NCI-H2171 treated with DMSO at 0.1 percent for 48 hours (cell line): ENCODE measurements at regions not wholly inside any gene's neighbourhood (a gene's known extent, or its start where the extent isn't known, plus 50 kb on each side); places are given as distances from the start of the nearest gene placed in this dataset.

Source experiments
- DNase-seq: peaks from one replicate; lab custom pipeline; 2025; lab: John Stamatoyannopoulos, UW

DNA sequence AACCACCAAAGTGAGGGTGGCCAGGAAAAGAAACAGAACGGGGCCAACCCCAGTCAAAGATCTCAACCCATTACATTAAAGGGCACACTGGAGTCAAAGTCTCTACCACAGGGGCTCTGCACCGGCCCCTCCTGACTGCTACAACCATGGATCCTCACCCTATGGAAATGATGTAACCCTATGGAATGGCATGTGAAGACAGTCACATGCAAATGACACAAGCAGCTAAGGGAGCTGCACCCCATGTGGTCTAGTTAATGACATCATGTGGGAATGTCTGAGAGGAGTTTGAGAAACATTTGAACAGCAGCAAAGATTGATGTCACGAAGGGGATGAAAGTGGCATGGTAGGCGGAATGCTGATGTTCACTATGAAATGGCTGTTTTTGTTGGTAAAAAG lies 298.2 kb upstream of the SLCO3A1 start:
- DNase-seq, result no peak

DNA sequence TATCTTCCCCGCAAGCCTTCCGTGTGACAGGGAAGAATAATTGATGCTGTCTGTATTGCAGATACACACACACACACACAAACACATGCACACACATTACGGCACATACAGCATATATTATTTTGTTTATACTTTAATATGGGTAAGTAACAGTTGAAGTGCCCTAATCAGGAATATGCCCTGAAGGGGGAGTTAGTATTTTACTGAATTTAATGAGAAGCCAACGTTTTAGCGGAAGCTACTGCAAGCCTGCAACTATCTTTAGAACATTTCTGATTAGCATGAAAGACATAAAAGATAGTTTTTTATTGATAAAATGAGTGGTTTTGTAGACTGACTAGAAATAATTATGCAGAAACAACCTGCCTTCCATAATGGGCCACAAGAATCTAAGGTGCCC lies 296.6 kb upstream of the SLCO3A1 start:
- no peak for DNase-seq

DNA sequence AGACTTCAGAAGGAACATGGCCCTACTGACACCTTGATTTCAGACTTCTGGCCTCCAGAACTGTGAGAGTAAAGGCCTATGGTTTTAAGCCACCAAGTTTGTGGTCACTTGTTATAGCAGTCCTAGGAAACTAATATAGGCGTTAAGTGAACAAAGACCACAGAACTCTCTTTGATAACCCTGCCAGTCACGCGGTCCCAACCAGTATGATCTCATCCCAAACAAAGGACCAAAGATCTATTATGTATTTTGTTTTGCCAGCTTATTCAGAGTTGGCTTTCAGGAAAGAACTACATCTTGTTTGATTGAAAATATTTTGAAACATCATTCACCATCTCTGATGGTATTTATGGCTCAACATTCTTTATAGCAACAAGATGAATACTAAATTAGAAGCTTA lies 294.4 kb upstream of the SLCO3A1 start:
- no peak for DNase-seq

- DNase-seq, result no peak
These were observed 292.0 kb upstream of the SLCO3A1 start for GRCh38 chr15:91561371-91562100.

GRCh38 chr15:91562698-91563097 lies 290.8 kb upstream of the SLCO3A1 start:
- no peak for DNase-seq

GRCh38 chr15:91564631-91565030 lies 288.9 kb upstream of the SLCO3A1 start:
- no peak for DNase-seq

- no peak for DNase-seq
These were observed 287.4 kb upstream of the SLCO3A1 start for GRCh38 chr15:91566141-91566540.

- DNase-seq, result no peak
These were observed 285.5 kb upstream of the SLCO3A1 start for GRCh38 chr15:91568036-91568435.

DNA sequence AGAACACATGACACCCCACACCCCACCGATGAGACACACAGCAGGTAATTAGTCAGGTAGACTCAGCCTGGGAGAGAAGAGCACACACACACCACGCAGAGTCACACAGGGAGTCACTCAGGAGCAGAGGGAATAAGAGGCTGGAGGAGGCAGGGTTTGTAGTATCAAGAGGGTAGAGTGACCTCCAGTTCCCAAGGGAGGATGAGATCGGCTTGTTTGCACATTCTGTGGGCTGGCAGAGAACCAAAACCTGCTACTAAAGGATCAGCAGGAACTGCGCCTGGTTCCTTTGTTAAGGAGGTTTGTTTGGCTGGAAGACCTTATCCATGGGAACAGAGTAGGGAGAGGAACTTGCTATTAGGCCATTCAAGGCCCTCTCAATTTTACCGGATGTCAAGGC lies 281.4 kb upstream of the SLCO3A1 start:
- DNase-seq, result peak; percentile 99

- no peak for DNase-seq
These were observed 277.4 kb upstream of the SLCO3A1 start for GRCh38 chr15:91576096-91576495.

GRCh38 chr15:91578511-91578910 lies 275.0 kb upstream of the SLCO3A1 start:
- no peak for DNase-seq

- DNase-seq, result no peak
These were observed 268.6 kb upstream of the SLCO3A1 start for GRCh38 chr15:91584895-91585294.

DNA sequence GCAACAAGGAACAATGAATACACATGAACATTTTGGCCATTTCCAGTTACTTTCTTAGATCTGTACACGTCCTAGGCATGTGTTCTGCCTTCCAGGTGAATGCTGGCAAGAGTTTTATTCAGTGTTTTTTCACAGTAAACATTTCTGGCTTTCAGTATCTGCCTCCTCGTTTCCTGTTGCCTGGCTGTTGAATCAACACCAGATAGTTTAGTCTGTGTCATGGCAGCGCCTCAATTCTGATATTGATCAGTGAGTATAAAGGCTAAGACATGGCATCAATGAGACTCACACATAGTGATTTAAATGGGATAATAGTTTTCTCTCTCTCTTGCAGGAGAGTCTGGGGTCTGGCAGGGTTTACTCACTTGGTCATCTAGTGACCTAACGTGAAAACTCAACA lies 266.9 kb upstream of the SLCO3A1 start:
- no peak for DNase-seq

- DNase-seq, result no peak
These were observed 264.1 kb upstream of the SLCO3A1 start for GRCh38 chr15:91589360-91589759.

GRCh38 chr15:91592567-91592966 lies 260.9 kb upstream of the SLCO3A1 start:
- DNase-seq, result no peak

- no peak for DNase-seq
These were observed 260.4 kb upstream of the SLCO3A1 start for GRCh38 chr15:91593067-91593466.

- DNase-seq, result no peak
These were observed 259.9 kb upstream of the SLCO3A1 start for GRCh38 chr15:91593653-91594052.

- DNase-seq, result no peak
These were observed 254.2 kb upstream of the SLCO3A1 start for GRCh38 chr15:91599261-91599660.

DNA sequence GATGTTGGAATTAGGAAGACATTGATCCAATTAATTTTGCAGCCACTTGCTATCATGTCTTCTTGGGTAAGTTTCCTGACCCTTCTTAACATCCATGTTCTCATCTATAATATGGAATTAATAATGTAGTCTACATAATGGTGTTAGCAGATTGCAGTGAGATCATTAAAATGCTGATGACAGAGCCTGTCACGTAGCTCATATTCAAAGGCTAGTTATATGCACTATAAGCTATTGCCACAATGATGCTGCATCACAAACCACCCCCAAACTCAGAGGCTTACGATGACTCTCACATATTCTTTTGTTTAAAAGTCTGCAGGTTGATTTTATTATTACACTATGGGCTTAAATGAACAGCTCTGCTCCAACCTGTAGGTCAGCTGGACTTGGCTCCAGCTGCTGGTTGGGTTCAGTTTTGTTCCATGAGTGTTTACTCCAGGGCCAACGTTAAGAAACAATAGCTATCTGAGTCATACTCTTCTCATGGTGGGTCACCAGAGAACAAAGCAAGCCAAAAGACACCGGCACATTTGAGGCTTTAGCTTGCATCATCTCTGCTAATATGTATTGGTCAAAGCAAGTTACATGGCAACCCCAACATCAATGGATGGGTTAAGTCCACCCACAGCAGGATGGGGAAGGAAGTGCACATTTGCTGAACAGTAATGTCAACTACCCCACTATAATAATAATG lies 250.0 kb upstream of the SLCO3A1 start:
- no peak for DNase-seq

- no peak for DNase-seq
These were observed 249.4 kb upstream of the SLCO3A1 start for GRCh38 chr15:91604122-91604521.

- no peak for DNase-seq
These were observed 247.9 kb upstream of the SLCO3A1 start for GRCh38 chr15:91605576-91605975.

- DNase-seq, result no peak
These were observed 244.3 kb upstream of the SLCO3A1 start for GRCh38 chr15:91609231-91609630.

DNA sequence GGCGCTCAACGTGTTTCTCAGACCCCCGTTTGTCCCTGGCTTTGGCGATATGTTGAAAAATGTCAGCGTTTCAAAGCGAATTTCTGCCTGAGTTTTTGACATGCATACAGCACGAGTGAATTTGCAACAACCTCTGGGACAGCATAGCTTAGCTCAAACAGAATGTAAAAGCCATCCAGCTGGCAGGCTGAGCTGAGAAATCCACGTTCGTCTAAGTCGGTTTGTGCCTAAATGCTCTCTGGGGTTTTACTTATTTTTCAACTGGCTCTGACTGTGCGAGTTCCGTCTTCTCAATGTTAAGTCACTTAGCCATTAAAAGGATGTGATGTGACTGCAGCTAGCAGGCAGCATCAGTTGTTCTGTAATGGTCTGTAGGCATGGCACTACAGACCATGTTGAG lies 243.5 kb upstream of the SLCO3A1 start:
- DNase-seq, result no peak
